CD14-positive monocyte (primary cell): ENCODE measurements at regions not wholly inside any gene's neighbourhood (a gene's known extent, or its start where the extent isn't known, plus 50 kb on each side); places are given as distances from the start of the nearest gene placed in this dataset.

ENCODE experiments used
- DNase-seq, 3 donors: peaks; one replicate each; pipeline ENCODE4 v3.0.0-alpha.2; 2011 to 2022
- H2AFZ ChIP-seq: 2 replicates; pipeline ENCODE4 v1.6.0; 2012; ENCODE audit warnings: mild to moderate bottlenecking, low read depth, low read length, inconsistent platforms; ENCODE audit not compliant: insufficient read depth, poor library complexity, severe bottlenecking
- H3K27ac ChIP-seq, 2 donors: 1 replicate in 1 of 2; 2 replicates in 1 of 2; pipeline ENCODE4 v1.5.1; 2012 to 2013; ENCODE audit warnings: low read length in 2 of 2, control low read depth in 1 of 2, inconsistent platforms in 1 of 2, low read depth in 1 of 2, mild to moderate bottlenecking in 1 of 2
- H3K27me3 ChIP-seq, 2 donors: one replicate each; pipeline versions ENCODE4 v1.6.0 to v1.6.1; 2011 to 2013; ENCODE audit warnings: low read length in 2 of 2; ENCODE audit not compliant: control insufficient read depth in 2 of 2, insufficient read depth in 2 of 2
- H3K36me3 ChIP-seq, 2 donors: replicated peaks in 1 of 2; 1 replicate in 1 of 2; 2 replicates in 1 of 2; pipeline versions ENCODE4 v1.5.1 to v1.6.1; 2012 to 2013; ENCODE audit warnings: low read length in 2 of 2, control low read depth in 1 of 2, inconsistent platforms in 1 of 2, mild to moderate bottlenecking in 1 of 2; ENCODE audit not compliant: insufficient read depth in 2 of 2, control insufficient read depth in 1 of 2
- H3K4me1 ChIP-seq, 2 donors: 1 replicate in 1 of 2; 2 replicates in 1 of 2; pipeline versions ENCODE4 v1.5.1 to v1.6.1; 2012 to 2013; ENCODE audit warnings: low read length in 2 of 2, control low read depth in 1 of 2, inconsistent platforms in 1 of 2, mild to moderate bottlenecking in 1 of 2, moderate library complexity in 1 of 2; ENCODE audit not compliant: insufficient read depth in 2 of 2, control insufficient read depth in 1 of 2
- H3K4me2 ChIP-seq: replicated peaks from 2 replicates; pipeline ENCODE3; 2012; ENCODE audit warnings: low read length, moderate library complexity, mild to moderate bottlenecking; ENCODE audit not compliant: poor library complexity, severe bottlenecking; ENCODE audit errors: extremely low read depth
- H3K4me3 ChIP-seq, 3 experiments: fragments of 200-600 bp in 1 of 3; sonication (generic) in 1 of 3; replicated peaks in 1 of 3; 1 replicate in 2 of 3; 2 replicates in 1 of 3; pipeline ENCODE4 v1.5.1; 2011 to 2013; ENCODE audit warnings: low read length in 3 of 3, mild to moderate bottlenecking in 3 of 3, control low read depth in 2 of 3, low read depth in 2 of 3, inconsistent platforms in 1 of 3, moderate library complexity in 1 of 3
- H3K79me2 ChIP-seq: 2 replicates; pipeline ENCODE4 v1.6.0; 2012; ENCODE audit warnings: mild to moderate bottlenecking, control low read depth, inconsistent platforms, low read length, moderate library complexity; ENCODE audit not compliant: insufficient read depth
- H3K9ac ChIP-seq: 2 replicates; pipeline ENCODE4 v1.6.0; 2017; ENCODE audit warnings: low read length, mild to moderate bottlenecking; ENCODE audit not compliant: insufficient read depth, poor library complexity, severe bottlenecking
- H3K9me3 ChIP-seq, 2 donors: replicated peaks in 1 of 2; 1 replicate in 1 of 2; 2 replicates in 1 of 2; pipeline versions ENCODE4 v1.5.1 to v1.6.1; 2012 to 2013; ENCODE audit warnings: low read length in 2 of 2, control low read depth in 1 of 2; ENCODE audit not compliant: control insufficient read depth in 1 of 2, insufficient read depth in 1 of 2
- H4K20me1 ChIP-seq: 2 replicates; pipeline ENCODE4 v1.6.0; 2012; ENCODE audit warnings: mild to moderate bottlenecking, low read length, control low read depth, moderate library complexity; ENCODE audit not compliant: insufficient read depth
- H3K27ac Mint-ChIP-seq, 7 donors: one replicate each; pipeline ENCODE4 v1.8.0; 2020; ENCODE audit warnings: mild to moderate bottlenecking in 7 of 7, mixed read lengths in 7 of 7, moderate library complexity in 6 of 7, inconsistent platforms in 2 of 7
- H3K27me3 Mint-ChIP-seq, 3 donors: one replicate each; pipeline ENCODE4 v1.8.0; 2021 to 2022; ENCODE audit warnings: low read depth in 3 of 3, mild to moderate bottlenecking in 3 of 3, mixed read lengths in 3 of 3, moderate library complexity in 3 of 3, inconsistent platforms in 1 of 3
- H3K36me3 Mint-ChIP-seq, 2 donors: one replicate each; pipeline ENCODE4 v1.8.0; 2020; ENCODE audit warnings: mixed read lengths in 2 of 2, inconsistent platforms in 1 of 2, mild to moderate bottlenecking in 1 of 2
- H3K4me1 Mint-ChIP-seq: one replicate; pipeline ENCODE4 v1.8.0; 2020; ENCODE audit warnings: mild to moderate bottlenecking, mixed read lengths
- H3K4me3 Mint-ChIP-seq, 2 donors: one replicate each; pipeline ENCODE4 v1.8.0; 2020; ENCODE audit warnings: mild to moderate bottlenecking in 2 of 2, mixed read lengths in 2 of 2, moderate library complexity in 1 of 2
- H3K9me3 Mint-ChIP-seq, 7 donors: one replicate each; pipeline ENCODE4 v1.8.0; 2020 to 2022; ENCODE audit warnings: mixed read lengths in 7 of 7, mild to moderate bottlenecking in 6 of 7, moderate library complexity in 6 of 7, inconsistent platforms in 2 of 7
- CTCF ChIP-seq: fragments of 200-600 bp; IDR thresholded peaks from one replicate; pipeline ENCODE4 v1.8.0; 2022; ENCODE audit warnings: antibody characterized with exemption, mild to moderate bottlenecking
- WGBS: methylation state at CpG from one replicate; pipeline ENCODE4 v1.1.5; 2013; ENCODE audit warnings: missing lambda C conversion rate; ENCODE audit not compliant: insufficient coverage; 5-methylcytosine and 5-hydroxymethylcytosine counted together
- intact Hi-C, 2 donors: fragments of 100-400 bp; cut with micrococcal nuclease; formaldehyde crosslinking; loops; one replicate each; pipeline versions ENCODE4 v1.15.0 to v1.15.1; 2023

- H3K4me1 ChIP-seq = peaks cover 4% of the 10 kb centered on the region in 2 donors
- H3K4me2 ChIP-seq = no peak overlapping the region
- H3K9ac ChIP-seq = no peak overlapping the region
- no peak overlapping the region for H3K4me3 ChIP-seq
- Mint-ChIP-seq H3K4me1 (peaks cover 6% of the 10 kb centered on the region), H3K9me3 (peaks cover 0 to 5% (median 4%) of the 10 kb centered on the region in 7 donors), H3K27me3 (no peaks in the 10 kb centered on the region), H3K4me3 (no peak overlapping the region), H3K36me3 (no peaks in the 10 kb centered on the region), H3K27ac (no peak overlapping the region)
- no peak for TF ChIP-seq CTCF
- H2AFZ ChIP-seq = no peak overlapping the region
- no peak for DNase-seq
- peaks cover 2 to 3% of the 10 kb centered on the region in 2 donors for H3K9me3 ChIP-seq
- no peaks in the 10 kb centered on the region for H3K27me3 ChIP-seq
- H3K36me3 ChIP-seq = no peaks in the 10 kb centered on the region
- H3K79me2 ChIP-seq = no peaks in the 10 kb centered on the region
- intact Hi-C loops = no loop called here
- no peaks in the 10 kb centered on the region for H4K20me1 ChIP-seq
- H3K27ac ChIP-seq = no peak overlapping the region
These were observed 124.1 kb upstream of the NYAP2 start for GRCh38 chr2:225275443-225275842.

- H3K4me3 Mint-ChIP-seq = no peak overlapping the region
These were observed 124.8 kb upstream of the NYAP2 start for GRCh38 chr2:225274751-225275150.

More at GRCh38 chr2:225274751-225275150, 124.8 kb upstream of the NYAP2 start:
- Mint-ChIP-seq H3K9me3 (peaks cover 0 to 5% (median 3%) of the 10 kb centered on the region in 7 donors), H3K4me1 (peaks cover 9% of the 10 kb centered on the region), H3K36me3 (no peaks in the 10 kb centered on the region), H3K27me3 (no peaks in the 10 kb centered on the region), H3K27ac (no peak overlapping the region)
- Histone ChIP-seq H3K4me3 (no peak overlapping the region), H3K4me2 (no peak overlapping the region), H3K27me3 (no peaks in the 10 kb centered on the region), H3K4me1 (peaks cover 4% of the 10 kb centered on the region in 2 donors), H2AFZ (no peak overlapping the region), H3K27ac (no peak overlapping the region), H3K9ac (no peak overlapping the region), H3K36me3 (no peaks in the 10 kb centered on the region), H4K20me1 (no peaks in the 10 kb centered on the region), H3K79me2 (no peaks in the 10 kb centered on the region), H3K9me3 (peaks cover 2 to 3% of the 10 kb centered on the region in 2 donors)
- TF ChIP-seq CTCF = no peak
- no peak for DNase-seq
- intact Hi-C loops = no loop called here
- no CpG with 5 or more reads among the region's 1 CpG for WGBS
